ENCODE measurements at regions not wholly inside any gene's neighbourhood (a gene's known extent, or its start where the extent isn't known, plus 50 kb on each side); places are given as distances from the start of the nearest gene placed in this dataset.

DNA sequence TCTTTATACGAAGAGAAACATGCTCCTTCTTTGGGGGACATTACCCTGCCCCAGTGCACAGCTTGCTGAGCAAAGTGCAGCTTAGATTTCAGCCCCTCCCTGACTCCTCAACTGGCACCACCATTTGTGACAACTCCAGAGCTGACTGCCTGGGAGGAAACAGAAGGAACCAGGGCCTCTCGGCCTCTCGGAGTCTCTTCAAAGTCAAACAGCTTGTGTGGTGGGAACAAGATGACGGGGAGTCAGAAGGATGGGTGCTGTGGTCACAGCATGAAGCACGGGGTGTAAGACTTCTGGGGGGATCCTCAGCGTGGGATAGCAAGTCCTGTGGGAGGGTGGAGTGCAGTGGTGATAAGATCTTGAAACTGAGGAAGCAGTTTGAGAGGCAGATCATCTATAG, 123.5 kb upstream of the BCL2L14 start:
- TF ChIP-seq CHD2 (IDR thresholded peaks at IDR 0.05; ENCODE audit: borderline replicate concordance, low read depth, low read length) (no peak), LARP7 (IDR thresholded peaks at IDR 0.05) (no peak), SREBF2 (IDR thresholded peaks at IDR 0.05; ENCODE audit: low read length) (no peak), EP300 (IDR thresholded peaks at IDR 0.05; ENCODE audit: borderline replicate concordance in 1 of 2, control insufficient read depth in 1 of 2, low read depth in 2 of 2, low read length in 2 of 2) (no peak), POLR2A (IDR thresholded peaks at IDR 0.05; ENCODE audit: low read depth, low read length) (no peak)
- TF ChIP-seq, protein P1, sequence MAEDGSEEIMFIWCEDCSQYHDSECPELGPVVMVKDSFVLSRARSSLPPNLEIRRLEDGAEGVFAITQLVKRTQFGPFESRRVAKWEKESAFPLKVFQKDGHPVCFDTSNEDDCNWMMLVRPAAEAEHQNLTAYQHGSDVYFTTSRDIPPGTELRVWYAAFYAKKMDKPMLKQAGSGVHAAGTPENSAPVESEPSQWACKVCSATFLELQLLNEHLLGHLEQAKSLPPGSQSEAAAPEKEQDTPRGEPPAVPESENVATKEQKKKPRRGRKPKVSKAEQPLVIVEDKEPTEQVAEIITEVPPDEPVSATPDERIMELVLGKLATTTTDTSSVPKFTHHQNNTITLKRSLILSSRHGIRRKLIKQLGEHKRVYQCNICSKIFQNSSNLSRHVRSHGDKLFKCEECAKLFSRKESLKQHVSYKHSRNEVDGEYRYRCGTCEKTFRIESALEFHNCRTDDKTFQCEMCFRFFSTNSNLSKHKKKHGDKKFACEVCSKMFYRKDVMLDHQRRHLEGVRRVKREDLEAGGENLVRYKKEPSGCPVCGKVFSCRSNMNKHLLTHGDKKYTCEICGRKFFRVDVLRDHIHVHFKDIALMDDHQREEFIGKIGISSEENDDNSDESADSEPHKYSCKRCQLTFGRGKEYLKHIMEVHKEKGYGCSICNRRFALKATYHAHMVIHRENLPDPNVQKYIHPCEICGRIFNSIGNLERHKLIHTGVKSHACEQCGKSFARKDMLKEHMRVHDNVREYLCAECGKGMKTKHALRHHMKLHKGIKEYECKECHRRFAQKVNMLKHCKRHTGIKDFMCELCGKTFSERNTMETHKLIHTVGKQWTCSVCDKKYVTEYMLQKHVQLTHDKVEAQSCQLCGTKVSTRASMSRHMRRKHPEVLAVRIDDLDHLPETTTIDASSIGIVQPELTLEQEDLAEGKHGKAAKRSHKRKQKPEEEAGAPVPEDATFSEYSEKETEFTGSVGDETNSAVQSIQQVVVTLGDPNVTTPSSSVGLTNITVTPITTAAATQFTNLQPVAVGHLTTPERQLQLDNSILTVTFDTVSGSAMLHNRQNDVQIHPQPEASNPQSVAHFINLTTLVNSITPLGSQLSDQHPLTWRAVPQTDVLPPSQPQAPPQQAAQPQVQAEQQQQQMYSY (CRISPR knock-in tag; IDR thresholded peaks at IDR 0.05), result no peak

All from GM12878 (cell line).